Activated CD8-positive, alpha-beta T cell treated with anti-CD3 and anti-CD28 coated beads for 36 hours (primary cell): ENCODE measurements at regions not wholly inside any gene's neighbourhood (a gene's known extent, or its start where the extent isn't known, plus 50 kb on each side); places are given as distances from the start of the nearest gene placed in this dataset.
A peak's percentile ranks its signal among the peaks of the same experiment; 100 is the strongest.
"Not testable (repeated sequence)": the region's sequence is repeated elsewhere in the genome, so short reads cannot be mapped to it uniquely, and the experiment has no call there.

Experiments used
- ATAC-seq: fragments of 200-7000 bp; cut with Tn5 transposase; one replicate; pipeline ENCODE4 v1.10.0; 2021; ENCODE audit warnings: mild to moderate bottlenecking, moderate library complexity
- CTCF ChIA-PET: fragments of 350-600 bp; sonication (Branson Sonifier 250); formaldehyde crosslinking; loops from one replicate; lab custom pipeline; 2021; ENCODE audit warnings: antibody characterized with exemption; lab: Charles Lee
- POLR2A ChIA-PET: fragments of 350-600 bp; sonication (Branson Sonifier 250); formaldehyde crosslinking; loops from one replicate; lab custom pipeline; 2021; ENCODE audit warnings: antibody characterized with exemption; lab: Charles Lee
- DNase-seq: peaks from one replicate; pipeline ENCODE4 v3.0.0-alpha.2; 2020
- H3K27ac Mint-ChIP-seq: one replicate; pipeline ENCODE4 v1.8.0; 2021; ENCODE audit warnings: mild to moderate bottlenecking, mixed read lengths
- H3K27me3 Mint-ChIP-seq: one replicate; pipeline ENCODE4 v1.8.0; 2021; ENCODE audit warnings: mixed read lengths
- H3K36me3 Mint-ChIP-seq: one replicate; pipeline ENCODE4 v1.8.0; 2021; ENCODE audit warnings: low read depth, mixed read lengths
- H3K4me1 Mint-ChIP-seq: one replicate; pipeline ENCODE4 v1.8.0; 2021; ENCODE audit warnings: low read depth, mixed read lengths
- H3K4me3 Mint-ChIP-seq: one replicate; pipeline ENCODE4 v1.8.0; 2021; ENCODE audit warnings: mild to moderate bottlenecking, moderate library complexity, mixed read lengths
- H3K9me3 Mint-ChIP-seq: one replicate; pipeline ENCODE4 v1.8.0; 2021; ENCODE audit warnings: mixed read lengths
- intact Hi-C: fragments of 100-400 bp; cut with micrococcal nuclease; formaldehyde crosslinking; loops from one replicate; pipeline ENCODE4 v1.10.0; 2022
- TF ChIP-seq, protein P1 (sequence below): fragments of 200-600 bp; IDR thresholded peaks from one replicate; pipeline ENCODE4 v1.8.0; 2022; ENCODE audit warnings: antibody characterized with exemption, mild to moderate bottlenecking

DNA sequence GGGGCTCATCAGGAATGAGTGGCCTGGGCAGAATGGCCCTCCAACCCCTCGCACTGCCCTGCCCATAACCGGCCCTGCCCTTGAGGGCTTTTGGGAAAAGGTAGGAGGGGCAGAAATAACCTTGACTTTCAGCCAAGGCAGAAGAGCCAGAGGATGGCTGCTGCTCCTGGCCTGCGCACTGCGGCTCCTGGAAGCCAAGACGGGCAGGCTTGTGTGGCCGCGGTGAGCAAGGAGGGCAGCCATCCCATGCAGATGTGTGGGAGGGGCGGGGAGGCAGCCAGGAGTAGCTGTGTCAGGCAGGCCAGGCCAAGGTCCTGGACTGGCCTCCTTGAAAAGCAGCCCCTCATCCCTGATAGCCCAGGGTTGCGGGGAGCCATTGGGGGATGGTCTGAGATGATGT lies 57.6 kb upstream of the URI1 start:
- Mint-ChIP-seq H3K36me3 (no peaks in the 10 kb centered on the region), H3K4me3 (no peak overlapping the region), H3K27me3 (peaks cover 4% of the 10 kb centered on the region), H3K27ac (no peak overlapping the region), H3K4me1 (no peaks in the 10 kb centered on the region), H3K9me3 (no peaks in the 10 kb centered on the region)
- intact Hi-C loops = no loop called here
- ATAC-seq = no peak
- no peak for DNase-seq
- CTCF ChIA-PET = no interaction called here
- TF ChIP-seq, protein P1, sequence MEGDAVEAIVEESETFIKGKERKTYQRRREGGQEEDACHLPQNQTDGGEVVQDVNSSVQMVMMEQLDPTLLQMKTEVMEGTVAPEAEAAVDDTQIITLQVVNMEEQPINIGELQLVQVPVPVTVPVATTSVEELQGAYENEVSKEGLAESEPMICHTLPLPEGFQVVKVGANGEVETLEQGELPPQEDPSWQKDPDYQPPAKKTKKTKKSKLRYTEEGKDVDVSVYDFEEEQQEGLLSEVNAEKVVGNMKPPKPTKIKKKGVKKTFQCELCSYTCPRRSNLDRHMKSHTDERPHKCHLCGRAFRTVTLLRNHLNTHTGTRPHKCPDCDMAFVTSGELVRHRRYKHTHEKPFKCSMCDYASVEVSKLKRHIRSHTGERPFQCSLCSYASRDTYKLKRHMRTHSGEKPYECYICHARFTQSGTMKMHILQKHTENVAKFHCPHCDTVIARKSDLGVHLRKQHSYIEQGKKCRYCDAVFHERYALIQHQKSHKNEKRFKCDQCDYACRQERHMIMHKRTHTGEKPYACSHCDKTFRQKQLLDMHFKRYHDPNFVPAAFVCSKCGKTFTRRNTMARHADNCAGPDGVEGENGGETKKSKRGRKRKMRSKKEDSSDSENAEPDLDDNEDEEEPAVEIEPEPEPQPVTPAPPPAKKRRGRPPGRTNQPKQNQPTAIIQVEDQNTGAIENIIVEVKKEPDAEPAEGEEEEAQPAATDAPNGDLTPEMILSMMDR = no peak
- POLR2A ChIA-PET = no interaction called here

DNA sequence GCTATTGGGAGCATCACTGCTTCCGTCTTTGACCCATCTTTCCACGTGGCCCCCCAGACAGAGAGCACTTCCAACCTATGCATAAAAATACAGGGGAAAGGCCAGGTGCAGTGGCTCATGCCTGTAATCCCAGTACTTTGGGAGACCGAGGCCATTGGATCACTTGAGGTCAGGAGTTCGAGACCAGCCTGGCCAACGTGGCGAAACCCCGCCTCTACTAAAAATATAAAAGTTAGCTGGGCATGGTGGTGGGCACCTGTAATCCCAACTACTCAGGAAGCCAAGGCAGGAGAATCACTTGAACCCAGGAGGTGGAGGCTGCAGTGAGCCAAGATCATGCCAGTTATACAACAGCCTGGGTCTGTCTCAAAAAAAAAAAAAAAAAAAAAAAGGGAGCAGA lies 55.9 kb upstream of the URI1 start:
- DNase-seq, H3K27ac Mint-ChIP-seq, H3K4me3 Mint-ChIP-seq, H3K27me3 Mint-ChIP-seq, H3K36me3 Mint-ChIP-seq, intact Hi-C loops, H3K4me1 Mint-ChIP-seq, H3K9me3 Mint-ChIP-seq, ATAC-seq: not testable (repeated sequence)
- ChIA-PET CTCF (interaction anchor here (0.8 to 2.5 kb wide), 3 partner anchors 28 to 156 kb away, joined by 3 to 7 read pairs (median 3); no protein-coding TSS in a partner anchor), POLR2A (interaction anchor here (1.3 kb wide), 1 partner anchor 38 kb away, joined by 3 read pairs; no protein-coding TSS in a partner anchor)

DNA sequence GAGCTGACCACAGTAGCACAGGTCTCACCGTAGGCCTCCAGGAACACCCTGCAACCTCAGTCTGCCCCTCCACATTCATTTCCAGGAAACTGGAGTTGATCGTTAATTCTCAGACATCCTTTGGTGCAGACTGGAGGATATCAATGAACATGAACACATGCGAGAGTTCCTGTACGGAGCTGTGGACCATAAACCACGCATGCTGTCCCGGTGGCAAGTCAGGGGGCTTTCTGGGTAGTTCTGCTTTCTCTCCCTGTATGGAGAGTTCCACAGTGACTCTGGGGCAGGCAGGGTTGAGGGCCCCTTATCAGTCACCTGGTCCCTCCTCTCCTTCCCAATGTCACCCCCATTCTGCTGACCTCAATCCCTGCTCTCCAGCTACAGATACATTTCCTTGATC lies 55.5 kb upstream of the URI1 start:
- no peak overlapping the region for H3K4me3 Mint-ChIP-seq
- H3K4me1 Mint-ChIP-seq = no peaks in the 10 kb centered on the region
- H3K27ac Mint-ChIP-seq = no peak overlapping the region
- H3K27me3 Mint-ChIP-seq = no peaks in the 10 kb centered on the region
- H3K36me3 Mint-ChIP-seq = no peaks in the 10 kb centered on the region
- no peaks in the 10 kb centered on the region for H3K9me3 Mint-ChIP-seq
- no peak for DNase-seq
- intact Hi-C loops = no loop called here
- POLR2A ChIA-PET = interaction anchor here (1.3 kb wide), 1 partner anchor 37 kb away, joined by 3 read pairs; no protein-coding TSS in a partner anchor
- CTCF ChIA-PET = interaction anchor here (1.2 to 2.5 kb wide), 3 partner anchors 29 to 156 kb away, joined by 3 to 7 read pairs (median 4); no protein-coding TSS in a partner anchor
- no peak for ATAC-seq
- TF ChIP-seq, protein P1 = no peak

DNA sequence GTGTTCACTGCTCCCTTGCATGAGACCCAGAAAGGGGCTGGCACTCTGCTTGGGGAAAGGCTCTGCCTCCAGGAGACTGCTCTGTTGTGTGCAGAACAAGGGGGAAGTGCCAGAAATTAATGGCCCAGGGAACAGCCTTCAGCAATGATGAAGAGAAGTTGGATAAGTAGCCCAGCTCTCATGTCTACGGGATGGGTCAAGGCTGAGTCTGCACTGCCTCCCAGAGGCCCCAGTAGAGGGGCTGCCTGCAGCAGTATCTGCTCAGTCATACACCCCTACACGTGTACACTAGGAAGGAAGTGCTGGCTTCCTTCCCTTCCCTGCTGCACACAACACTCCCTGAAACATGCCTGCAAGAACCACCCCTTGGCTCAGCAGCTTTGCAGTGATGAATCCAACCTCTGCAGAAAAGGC lies 54.6 kb upstream of the URI1 start:
- Mint-ChIP-seq H3K27ac (no peak overlapping the region), H3K4me3 (no peak overlapping the region), H3K4me1 (no peaks in the 10 kb centered on the region), H3K27me3 (no peaks in the 10 kb centered on the region), H3K9me3 (no peaks in the 10 kb centered on the region), H3K36me3 (no peaks in the 10 kb centered on the region)
- POLR2A ChIA-PET = interaction anchor here (1.3 to 1.5 kb wide), 2 partner anchors 36 to 159 kb away, joined by 3 read pairs; no protein-coding TSS in a partner anchor
- intact Hi-C loops = no loop called here
- ATAC-seq (peak; percentile 51), DNase-seq (no peak)
- TF ChIP-seq, protein P1 = no peak
- CTCF ChIA-PET = interaction anchor here (1.2 to 2.5 kb wide), 3 partner anchors 30 to 157 kb away, joined by 3 to 7 read pairs (median 4); no protein-coding TSS in a partner anchor

DNA sequence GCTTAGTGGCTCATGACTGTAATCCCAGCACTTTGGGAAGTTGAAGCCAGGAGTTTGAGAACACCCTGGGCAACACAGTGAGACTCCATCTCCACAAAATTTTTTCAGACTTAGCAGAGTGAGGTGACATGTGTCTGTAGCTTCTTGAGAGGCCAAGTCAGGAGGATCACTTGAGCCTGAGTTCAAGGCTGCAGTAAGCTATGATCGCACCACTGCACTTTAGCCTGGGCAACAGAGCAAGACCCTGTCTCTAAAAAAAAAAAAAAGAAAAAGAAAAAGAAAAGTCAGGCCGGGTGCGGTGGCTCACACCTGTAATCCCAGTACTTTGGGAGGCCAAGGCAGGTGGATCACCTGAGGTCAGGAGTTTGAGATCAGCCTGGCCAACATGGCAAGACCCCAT lies 54.0 kb upstream of the URI1 start:
- H3K27me3 Mint-ChIP-seq, H3K27ac Mint-ChIP-seq, H3K36me3 Mint-ChIP-seq, H3K4me1 Mint-ChIP-seq, H3K9me3 Mint-ChIP-seq, H3K4me3 Mint-ChIP-seq, intact Hi-C loops, DNase-seq, ATAC-seq: not testable (repeated sequence)
- CTCF ChIA-PET = interaction anchor here (0.8 to 1.3 kb wide), 3 partner anchors 14 to 158 kb away, joined by 3 to 5 read pairs (median 4); no protein-coding TSS in a partner anchor
- POLR2A ChIA-PET = interaction anchor here (1.5 kb wide), 1 partner anchor 160 kb away, joined by 3 read pairs; no protein-coding TSS in a partner anchor

DNA sequence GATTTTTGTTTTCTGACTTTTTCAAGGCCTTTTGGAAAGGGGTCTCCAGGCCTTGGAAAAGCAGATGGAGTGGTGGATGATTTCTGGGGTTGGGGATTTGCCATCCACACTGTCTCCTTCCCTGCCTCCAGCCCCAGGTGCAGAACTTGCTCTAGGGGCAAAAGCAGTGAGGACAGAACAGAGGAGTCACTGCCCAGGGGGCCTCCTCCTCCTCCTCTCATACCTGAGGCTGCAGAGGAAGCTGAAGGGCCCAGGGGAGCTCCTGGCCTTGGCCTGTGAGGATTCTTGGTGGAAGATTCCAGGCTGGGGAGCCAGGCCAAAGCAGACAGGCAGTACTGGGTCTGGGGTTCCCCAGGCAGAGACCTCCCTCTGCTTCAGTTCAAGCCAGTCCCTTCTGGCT lies 52.3 kb upstream of the URI1 start:
- TF ChIP-seq, protein P1 = no peak
- ATAC-seq (no peak), DNase-seq (no peak)
- H3K4me3 Mint-ChIP-seq = no peak overlapping the region
- H3K27ac Mint-ChIP-seq = no peak overlapping the region
- intact Hi-C loops = no loop called here
- no peaks in the 10 kb centered on the region for H3K36me3 Mint-ChIP-seq
- ChIA-PET POLR2A (no interaction called here), CTCF (no interaction called here)
- no peaks in the 10 kb centered on the region for H3K9me3 Mint-ChIP-seq
- H3K27me3 Mint-ChIP-seq = peaks cover 1% of the 10 kb centered on the region
- no peaks in the 10 kb centered on the region for H3K4me1 Mint-ChIP-seq
